GM12878 (cell line): ENCODE measurements at regions not wholly inside any gene's neighbourhood (a gene's known extent, or its start where the extent isn't known, plus 50 kb on each side); places are given as distances from the start of the nearest gene placed in this dataset.

ENCODE experiments used
- ATAC-seq: fragments of 200-7000 bp; cut with Tn5 transposase; 3 replicates; pipeline ENCODE4 v1.9.1; 2020; ENCODE audit warnings: mild to moderate bottlenecking, moderate library complexity
- BruUV-seq: library from RNA; stranded (reverse); fragments of 400-500 nt; replicated peaks from 2 replicates; lab custom pipeline; 2021; lab: Mats Ljungman, UMichigan
- CTCF ChIA-PET: fragments of 300-600 bp; sonication (Branson Sonifier 250); formaldehyde crosslinking; extraction: SDS; loops from one replicate; lab custom pipeline; 2021; ENCODE audit warnings: inconsistent platforms; lab: Yijun Ruan, JAX
- POLR2A ChIA-PET: fragments of 350-600 bp; formaldehyde crosslinking; extraction: SDS; loops from one replicate; lab custom pipeline; 2021; ENCODE audit warnings: inconsistent platforms; lab: Charles Lee
- RAD21 ChIA-PET: fragments of 300-600 bp; sonication (Branson Sonifier 250); formaldehyde crosslinking; loops from one replicate; lab custom pipeline; 2023; ENCODE audit warnings: antibody characterized with exemption; ENCODE audit not compliant: unreplicated experiment; lab: Charles Lee
- SMC1A ChIA-PET: fragments of 300-600 bp; sonication (Branson Sonifier 250); formaldehyde crosslinking; loops from one replicate; lab custom pipeline; 2023; ENCODE audit not compliant: unreplicated experiment, uncharacterized antibody; lab: Charles Lee
- DNase-seq: peaks from one replicate; pipeline ENCODE4 v3.0.0-alpha.2; 2011; ENCODE audit warnings: low read depth, low spot score
- FAIRE-seq: peaks from 3 replicates; lab custom pipeline; 2011; peaks lifted over from hg19 to GRCh38; lab: Jason Lieb, UNC
- H2AFZ ChIP-seq: 2 replicates; pipeline ENCODE4 v1.6.0; 2011; ENCODE audit warnings: low read depth, low read length, control low read depth; ENCODE audit not compliant: control insufficient read depth
- H3K27ac ChIP-seq: 2 replicates; pipeline ENCODE4 v1.5.1; 2011; ENCODE audit warnings: control low read depth; ENCODE audit not compliant: control insufficient read depth, insufficient read depth
- H3K27me3 ChIP-seq, 2 experiments: replicated peaks in 1 of 2; 2 replicates each; pipeline versions ENCODE4 v1.6.0 to v1.6.1; 2011; ENCODE audit warnings: low read length in 1 of 2; ENCODE audit not compliant: control insufficient read depth in 2 of 2, insufficient read depth in 2 of 2
- H3K36me3 ChIP-seq, 2 experiments: 2 replicates each; pipeline ENCODE4 v1.5.1; 2011; ENCODE audit warnings: low read length in 1 of 2; ENCODE audit not compliant: control insufficient read depth in 2 of 2, insufficient read depth in 2 of 2
- H3K4me1 ChIP-seq: 2 replicates; pipeline ENCODE4 v1.6.1; 2011; ENCODE audit warnings: mild to moderate bottlenecking, low read length, moderate library complexity, mixed read lengths; ENCODE audit not compliant: control insufficient read depth, insufficient read depth
- H3K4me2 ChIP-seq: 2 replicates; pipeline ENCODE4 v1.6.0; 2011; ENCODE audit warnings: control low read depth; ENCODE audit not compliant: control insufficient read depth, insufficient read depth
- H3K4me3 ChIP-seq: fragments of 200-600 bp; sonication (generic); 2 replicates; pipeline ENCODE4 v1.5.1; 2016
- H3K79me2 ChIP-seq: 2 replicates; pipeline ENCODE4 v1.6.0; 2011; ENCODE audit warnings: low read length; ENCODE audit not compliant: control insufficient read depth, insufficient read depth
- H3K9ac ChIP-seq: 2 replicates; pipeline ENCODE4 v1.8.0; 2011; ENCODE audit warnings: low read length, control low read depth, mixed read lengths; ENCODE audit not compliant: control insufficient read depth, insufficient read depth
- H3K9me3 ChIP-seq: replicated peaks from 3 replicates; pipeline ENCODE4 v1.5.1; 2011; ENCODE audit warnings: mild to moderate bottlenecking, low read length; ENCODE audit not compliant: control insufficient read depth, insufficient read depth
- H4K20me1 ChIP-seq: 2 replicates; pipeline ENCODE4 v1.6.0; 2011; ENCODE audit not compliant: control insufficient read depth, insufficient read depth
- ETV6 ChIP-seq, 2 experiments: fragments of 450-650 bp in 1 of 2; IDR thresholded peaks in 1 of 2; conservative IDR thresholded peaks in 1 of 2; 2 replicates each; pipeline ENCODE4 v1.6.1; 2014; ENCODE audit warnings: antibody characterized with exemption in 1 of 2, borderline replicate concordance in 1 of 2, low read depth in 1 of 2, mild to moderate bottlenecking in 1 of 2, moderate library complexity in 1 of 2
- GABPA ChIP-seq: IDR thresholded peaks from 2 replicates; pipeline ENCODE4 v1.6.1; 2014; ENCODE audit warnings: antibody characterized with exemption, low read depth, mild to moderate bottlenecking, inconsistent platforms
- RUNX3 ChIP-seq: IDR thresholded peaks from 2 replicates; pipeline ENCODE4 v1.6.1; 2012; ENCODE audit warnings: low read length, inconsistent platforms
- SP1 ChIP-seq: IDR thresholded peaks from one replicate; pipeline ENCODE4 v1.6.1; 2011; ENCODE audit warnings: low read depth, low read length
- SUZ12 ChIP-seq: fragments of 200-600 bp; sonication (generic); IDR thresholded peaks from one replicate; pipeline ENCODE4 v1.6.1; 2018; ENCODE audit warnings: antibody characterized with exemption, mild to moderate bottlenecking; ENCODE audit not compliant: unreplicated experiment
- WGBS: methylation state at CpG from one replicate; pipeline ENCODE4 v1.1.6; 2016; ENCODE audit warnings: low lambda C conversion rate; ENCODE audit not compliant: insufficient replicate concordance, insufficient coverage; ENCODE audit errors: missing lambda C conversion rate; 5-methylcytosine and 5-hydroxymethylcytosine counted together
- in situ Hi-C: fragments of 300-500 bp; cut with MboI; formaldehyde crosslinking; loops from 9 replicates; pipeline ENCODE4 v1.14.3; 2018; ENCODE audit warnings: mixed read lengths
- intact Hi-C: fragments of 100-400 bp; cut with micrococcal nuclease; formaldehyde crosslinking; loops from one replicate; pipeline ENCODE4 v1.14.2; 2022; ENCODE audit not compliant: unreplicated experiment
- TF ChIP-seq, protein P1 (sequence below): fragments of 450-650 bp; IDR thresholded peaks from 2 replicates; pipeline ENCODE4 v1.6.1; 2017; ENCODE audit warnings: mild to moderate bottlenecking, moderate library complexity

DNA sequence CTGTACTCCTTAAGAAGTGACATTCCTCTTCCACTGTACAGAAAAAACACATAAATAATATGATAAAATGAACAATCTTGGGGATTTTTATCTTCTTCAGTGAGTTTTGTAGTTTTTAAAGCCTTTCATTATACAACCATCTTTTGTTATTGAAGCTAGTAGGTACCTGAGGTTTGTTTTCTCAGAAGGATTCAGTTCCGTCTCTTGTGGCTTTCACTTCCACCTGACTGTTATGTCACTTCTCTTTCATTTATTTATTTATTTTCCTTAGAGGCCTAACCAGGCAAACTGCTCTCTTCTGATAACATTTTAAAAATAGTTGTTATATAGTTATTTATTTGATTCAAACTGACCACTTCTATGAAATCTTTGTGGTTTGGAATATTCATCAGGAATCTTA is 464.2 kb downstream of the CCDC85A start:
- Histone ChIP-seq H3K4me1 (no peaks in the 10 kb centered on the region), H3K27me3 (no peaks in the 10 kb centered on the region), H3K27ac (no peak overlapping the region), H2AFZ (no peak overlapping the region), H3K9me3 (no peaks in the 10 kb centered on the region; the same call in 2 of the 3 replicates), H3K36me3 (no peaks in the 10 kb centered on the region)
- FAIRE-seq (no peak), ATAC-seq (no peak), DNase-seq (no peak)
- no TSS peak for BruUV-seq
- POLR2A ChIA-PET, result no interaction called here
- 27% methylated on average over 1 of the region's 1 CpG for WGBS
- TF ChIP-seq ETV6 (conservative IDR thresholded peaks at IDR 0.05 in 1 of 2, IDR thresholded peaks at IDR 0.05 in 1 of 2; ENCODE audit: borderline replicate concordance in 1 of 2, low read depth in 1 of 2) (peak in 1 of 2 experiments; percentile 83; a peak in 2 of 4 replicates), SP1 (no peak), SUZ12 (no peak), GABPA (no peak), RUNX3 (peak; percentile 52; the same call in 1 of the 2 replicates)
- TF ChIP-seq, protein P1, sequence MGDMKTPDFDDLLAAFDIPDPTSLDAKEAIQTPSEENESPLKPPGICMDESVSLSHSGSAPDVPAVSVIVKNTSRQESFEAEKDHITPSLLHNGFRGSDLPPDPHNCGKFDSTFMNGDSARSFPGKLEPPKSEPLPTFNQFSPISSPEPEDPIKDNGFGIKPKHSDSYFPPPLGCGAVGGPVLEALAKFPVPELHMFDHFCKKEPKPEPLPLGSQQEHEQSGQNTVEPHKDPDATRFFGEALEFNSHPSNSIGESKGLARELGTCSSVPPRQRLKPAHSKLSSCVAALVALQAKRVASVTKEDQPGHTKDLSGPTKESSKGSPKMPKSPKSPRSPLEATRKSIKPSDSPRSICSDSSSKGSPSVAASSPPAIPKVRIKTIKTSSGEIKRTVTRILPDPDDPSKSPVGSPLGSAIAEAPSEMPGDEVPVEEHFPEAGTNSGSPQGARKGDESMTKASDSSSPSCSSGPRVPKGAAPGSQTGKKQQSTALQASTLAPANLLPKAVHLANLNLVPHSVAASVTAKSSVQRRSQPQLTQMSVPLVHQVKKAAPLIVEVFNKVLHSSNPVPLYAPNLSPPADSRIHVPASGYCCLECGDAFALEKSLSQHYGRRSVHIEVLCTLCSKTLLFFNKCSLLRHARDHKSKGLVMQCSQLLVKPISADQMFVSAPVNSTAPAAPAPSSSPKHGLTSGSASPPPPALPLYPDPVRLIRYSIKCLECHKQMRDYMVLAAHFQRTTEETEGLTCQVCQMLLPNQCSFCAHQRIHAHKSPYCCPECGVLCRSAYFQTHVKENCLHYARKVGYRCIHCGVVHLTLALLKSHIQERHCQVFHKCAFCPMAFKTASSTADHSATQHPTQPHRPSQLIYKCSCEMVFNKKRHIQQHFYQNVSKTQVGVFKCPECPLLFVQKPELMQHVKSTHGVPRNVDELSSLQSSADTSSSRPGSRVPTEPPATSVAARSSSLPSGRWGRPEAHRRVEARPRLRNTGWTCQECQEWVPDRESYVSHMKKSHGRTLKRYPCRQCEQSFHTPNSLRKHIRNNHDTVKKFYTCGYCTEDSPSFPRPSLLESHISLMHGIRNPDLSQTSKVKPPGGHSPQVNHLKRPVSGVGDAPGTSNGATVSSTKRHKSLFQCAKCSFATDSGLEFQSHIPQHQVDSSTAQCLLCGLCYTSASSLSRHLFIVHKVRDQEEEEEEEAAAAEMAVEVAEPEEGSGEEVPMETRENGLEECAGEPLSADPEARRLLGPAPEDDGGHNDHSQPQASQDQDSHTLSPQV, result no peak
- TF ChIP-seq, all 136 proteins: peak for 2
- Histone ChIP-seq H3K4me2 (no peak overlapping the region), H3K79me2 (no peaks in the 10 kb centered on the region), H3K4me3 (no peak overlapping the region), H4K20me1 (no peaks in the 10 kb centered on the region), H3K9ac (no peak overlapping the region)
- SMC1A ChIA-PET, result no interaction called here
- RAD21 ChIA-PET, result no interaction called here
- CTCF ChIA-PET, result interaction anchor here (0.7 kb wide), 1 partner anchor 1723 kb away, joined by 3 read pairs; no protein-coding TSS in a partner anchor
- intact Hi-C loops (loop anchor here (1.0 kb wide), 1 partner anchor 12 kb away; no protein-coding TSS in a partner anchor), in situ Hi-C loops (no loop called here)
